ENCODE measurements at regions not wholly inside any gene's neighbourhood (a gene's known extent, or its start where the extent isn't known, plus 50 kb on each side); places are given as distances from the start of the nearest gene placed in this dataset.

- no peak for TF ChIP-seq JAZF1 (CRISPR knock-in tag; IDR thresholded peaks at IDR 0.05)
- TF ChIP-seq ATF6 (CRISPR knock-in tag; IDR thresholded peaks at IDR 0.05) = no peak
- no peak for TF ChIP-seq FOXP1 (CRISPR knock-in tag; IDR thresholded peaks at IDR 0.05; ENCODE audit: borderline replicate concordance)
These were observed 217.0 kb upstream of the ZBED5 start (continued) for GRCh38 chr11:11074686-11075335.

GRCh38 chr11:11073996-11074395 is 216.1 kb upstream of the ZBED5 start:
- Mint-ChIP-seq H3K27ac (no peak overlapping the region), H3K4me1 (peaks cover 81% of the 10 kb centered on the region), H3K4me3 (no peak overlapping the region), H3K27me3 (ENCODE audit: low read depth) (peaks cover 4% of the 10 kb centered on the region), H3K9me3 (no peaks in the 10 kb centered on the region), H3K36me3 (no peaks in the 10 kb centered on the region)
- no peak for ATAC-seq
- POLR2A ChIA-PET = no interaction called here
- TF ChIP-seq, protein P1, sequence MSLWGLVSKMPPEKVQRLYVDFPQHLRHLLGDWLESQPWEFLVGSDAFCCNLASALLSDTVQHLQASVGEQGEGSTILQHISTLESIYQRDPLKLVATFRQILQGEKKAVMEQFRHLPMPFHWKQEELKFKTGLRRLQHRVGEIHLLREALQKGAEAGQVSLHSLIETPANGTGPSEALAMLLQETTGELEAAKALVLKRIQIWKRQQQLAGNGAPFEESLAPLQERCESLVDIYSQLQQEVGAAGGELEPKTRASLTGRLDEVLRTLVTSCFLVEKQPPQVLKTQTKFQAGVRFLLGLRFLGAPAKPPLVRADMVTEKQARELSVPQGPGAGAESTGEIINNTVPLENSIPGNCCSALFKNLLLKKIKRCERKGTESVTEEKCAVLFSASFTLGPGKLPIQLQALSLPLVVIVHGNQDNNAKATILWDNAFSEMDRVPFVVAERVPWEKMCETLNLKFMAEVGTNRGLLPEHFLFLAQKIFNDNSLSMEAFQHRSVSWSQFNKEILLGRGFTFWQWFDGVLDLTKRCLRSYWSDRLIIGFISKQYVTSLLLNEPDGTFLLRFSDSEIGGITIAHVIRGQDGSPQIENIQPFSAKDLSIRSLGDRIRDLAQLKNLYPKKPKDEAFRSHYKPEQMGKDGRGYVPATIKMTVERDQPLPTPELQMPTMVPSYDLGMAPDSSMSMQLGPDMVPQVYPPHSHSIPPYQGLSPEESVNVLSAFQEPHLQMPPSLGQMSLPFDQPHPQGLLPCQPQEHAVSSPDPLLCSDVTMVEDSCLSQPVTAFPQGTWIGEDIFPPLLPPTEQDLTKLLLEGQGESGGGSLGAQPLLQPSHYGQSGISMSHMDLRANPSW (CRISPR knock-in tag; conservative IDR thresholded peaks at IDR 0.05; ENCODE audit: low read depth) = no peak
- TF ChIP-seq SP1 (CRISPR knock-in tag; conservative IDR thresholded peaks at IDR 0.05) (no peak), NFYB (CRISPR knock-in tag; conservative IDR thresholded peaks at IDR 0.05; ENCODE audit: low read depth) (no peak), GRHL2 (CRISPR knock-in tag; IDR thresholded peaks at IDR 0.05; ENCODE audit: insufficient replicate concordance, severe bottlenecking) (no peak), NR3C1 (CRISPR knock-in tag; conservative IDR thresholded peaks at IDR 0.05; ENCODE audit: low read depth) (no peak), CDX4 (CRISPR knock-in tag; IDR thresholded peaks at IDR 0.05; ENCODE audit: borderline replicate concordance) (no peak), USF2 (CRISPR knock-in tag; IDR thresholded peaks at IDR 0.05) (no peak), ZNF121 (CRISPR knock-in tag; IDR thresholded peaks at IDR 0.05) (no peak), ZNF317 (CRISPR knock-in tag; IDR thresholded peaks at IDR 0.05; ENCODE audit: borderline replicate concordance, low read depth) (no peak), ZNF219 (CRISPR knock-in tag; IDR thresholded peaks at IDR 0.05; ENCODE audit: borderline replicate concordance) (no peak), NR1H2 (CRISPR knock-in tag; IDR thresholded peaks at IDR 0.05) (no peak), SMAD4 (CRISPR knock-in tag; IDR thresholded peaks at IDR 0.05) (no peak), ZNF263 (CRISPR knock-in tag; IDR thresholded peaks at IDR 0.05; ENCODE audit: low read depth) (no peak), ZNF396 (CRISPR knock-in tag; IDR thresholded peaks at IDR 0.05; ENCODE audit: borderline replicate concordance) (no peak), PRRX2 (CRISPR knock-in tag; IDR thresholded peaks at IDR 0.05) (no peak), NFATC4 (CRISPR knock-in tag; IDR thresholded peaks at IDR 0.05) (no peak), RELA (CRISPR knock-in tag; IDR thresholded peaks at IDR 0.05; ENCODE audit: borderline replicate concordance) (no peak)
- TF ChIP-seq, protein P2, sequence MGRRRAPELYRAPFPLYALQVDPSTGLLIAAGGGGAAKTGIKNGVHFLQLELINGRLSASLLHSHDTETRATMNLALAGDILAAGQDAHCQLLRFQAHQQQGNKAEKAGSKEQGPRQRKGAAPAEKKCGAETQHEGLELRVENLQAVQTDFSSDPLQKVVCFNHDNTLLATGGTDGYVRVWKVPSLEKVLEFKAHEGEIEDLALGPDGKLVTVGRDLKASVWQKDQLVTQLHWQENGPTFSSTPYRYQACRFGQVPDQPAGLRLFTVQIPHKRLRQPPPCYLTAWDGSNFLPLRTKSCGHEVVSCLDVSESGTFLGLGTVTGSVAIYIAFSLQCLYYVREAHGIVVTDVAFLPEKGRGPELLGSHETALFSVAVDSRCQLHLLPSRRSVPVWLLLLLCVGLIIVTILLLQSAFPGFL (CRISPR knock-in tag; IDR thresholded peaks at IDR 0.05; ENCODE audit: borderline replicate concordance) = no peak
- TF ChIP-seq, protein P3, sequence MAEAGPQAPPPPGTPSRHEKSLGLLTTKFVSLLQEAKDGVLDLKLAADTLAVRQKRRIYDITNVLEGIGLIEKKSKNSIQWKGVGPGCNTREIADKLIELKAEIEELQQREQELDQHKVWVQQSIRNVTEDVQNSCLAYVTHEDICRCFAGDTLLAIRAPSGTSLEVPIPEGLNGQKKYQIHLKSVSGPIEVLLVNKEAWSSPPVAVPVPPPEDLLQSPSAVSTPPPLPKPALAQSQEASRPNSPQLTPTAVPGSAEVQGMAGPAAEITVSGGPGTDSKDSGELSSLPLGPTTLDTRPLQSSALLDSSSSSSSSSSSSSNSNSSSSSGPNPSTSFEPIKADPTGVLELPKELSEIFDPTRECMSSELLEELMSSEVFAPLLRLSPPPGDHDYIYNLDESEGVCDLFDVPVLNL (CRISPR knock-in tag; IDR thresholded peaks at IDR 0.05; ENCODE audit: borderline replicate concordance, low read depth) = no peak
- no peak for DNase-seq (ENCODE audit: low spot score)
- CTCF ChIA-PET = interaction anchor here (1.6 kb wide), 1 partner anchor 46 kb away, joined by 4 read pairs; no protein-coding TSS in a partner anchor
